H1 (cell line): ENCODE measurements at regions not wholly inside any gene's neighbourhood (a gene's known extent, or its start where the extent isn't known, plus 50 kb on each side); places are given as distances from the start of the nearest gene placed in this dataset.

Experiments
- CTCF ChIA-PET: fragments of 300-600 bp; sonication (Branson Sonifier 250); formaldehyde crosslinking; loops from one replicate; lab custom pipeline; 2021; ENCODE audit not compliant: partially characterized antibody; lab: Charles Lee
- POLR2A ChIA-PET: fragments of 300-600 bp; sonication (Branson Sonifier 250); formaldehyde crosslinking; loops from one replicate; lab custom pipeline; 2021; ENCODE audit warnings: inconsistent platforms; ENCODE audit not compliant: partially characterized antibody; lab: Charles Lee
- DNase-seq, 2 experiments: peaks; one replicate each; pipeline versions ENCODE4 v3.0.0 to v3.0.0-alpha.2; 2010 to 2022; ENCODE audit warnings: low spot score in 2 of 2, low read depth in 1 of 2, mixed read lengths in 1 of 2
- FAIRE-seq: peaks from 2 replicates; lab custom pipeline; 2011; peaks lifted over from hg19 to GRCh38; lab: Jason Lieb, UNC
- H2AFZ ChIP-seq: 2 replicates; pipeline ENCODE4 v1.8.1; 2012; ENCODE audit warnings: low read length, inconsistent platforms
- H2AK5ac ChIP-seq: 2 replicates; pipeline ENCODE4 v1.6.1; 2013; ENCODE audit warnings: low read depth, low read length
- H2BK120ac ChIP-seq: replicated peaks from 2 replicates; pipeline ENCODE3; 2013; ENCODE audit warnings: low read depth, low read length, inconsistent platforms
- H2BK12ac ChIP-seq: 2 replicates; pipeline ENCODE4 v1.6.1; 2013; ENCODE audit warnings: low read depth, low read length
- H2BK15ac ChIP-seq: 2 replicates; pipeline ENCODE4 v1.6.1; 2013; ENCODE audit warnings: low read length
- H2BK20ac ChIP-seq: 2 replicates; pipeline ENCODE4 v1.6.1; 2013; ENCODE audit warnings: low read length
- H2BK5ac ChIP-seq: 2 replicates; pipeline ENCODE4 v1.6.1; 2013; ENCODE audit warnings: low read depth, low read length
- H3K14ac ChIP-seq: 2 replicates; pipeline ENCODE4 v1.6.1; 2013; ENCODE audit warnings: inconsistent platforms; ENCODE audit not compliant: insufficient read length
- H3K18ac ChIP-seq: 2 replicates; pipeline ENCODE4 v1.6.1; 2013; ENCODE audit warnings: low read length; ENCODE audit errors: extremely low read depth
- H3K23ac ChIP-seq: 2 replicates; pipeline ENCODE4 v1.6.1; 2013; ENCODE audit warnings: inconsistent platforms; ENCODE audit not compliant: insufficient read length
- H3K23me2 ChIP-seq: 2 replicates; pipeline ENCODE4 v1.6.1; 2013; ENCODE audit warnings: low read depth, low read length
- H3K27ac ChIP-seq: 2 replicates; pipeline ENCODE4 v1.6.1; 2011; ENCODE audit warnings: low read depth, low read length, inconsistent platforms
- H3K27me3 ChIP-seq, 4 experiments: replicated peaks in 1 of 4; 1 replicate in 1 of 4; 2 replicates in 3 of 4; pipeline versions ENCODE4 v1.6.1 to v1.8.1; 2011 to 2013; ENCODE audit warnings: low read length in 3 of 4, mild to moderate bottlenecking in 3 of 4, inconsistent platforms in 2 of 4, mixed read lengths in 2 of 4, moderate library complexity in 1 of 4; ENCODE audit not compliant: control insufficient read depth in 3 of 4, insufficient read depth in 3 of 4; ENCODE audit errors: extremely low read depth in 1 of 4
- H3K36me3 ChIP-seq, 4 experiments: 2 replicates each; pipeline versions ENCODE4 v1.6.1 to v1.8.1; 2011 to 2013; ENCODE audit warnings: mild to moderate bottlenecking in 4 of 4, low read length in 3 of 4, moderate library complexity in 2 of 4, control low read depth in 1 of 4, inconsistent platforms in 1 of 4; ENCODE audit not compliant: insufficient read depth in 4 of 4, control insufficient read depth in 2 of 4
- H3K4ac ChIP-seq: replicated peaks from 2 replicates; pipeline ENCODE3; 2013; ENCODE audit warnings: low read length, low read depth, mixed read lengths, inconsistent platforms; ENCODE audit not compliant: insufficient read length
- H3K4me1 ChIP-seq, 4 experiments: replicated peaks in 1 of 4; 1 replicate in 1 of 4; 2 replicates in 3 of 4; pipeline versions ENCODE4 v1.6.1 to v1.8.1; 2011 to 2013; ENCODE audit warnings: low read length in 3 of 4, inconsistent platforms in 2 of 4, mixed read lengths in 1 of 4; ENCODE audit not compliant: insufficient read depth in 4 of 4, control insufficient read depth in 3 of 4
- H3K4me2 ChIP-seq, 2 experiments: 2 replicates each; pipeline versions ENCODE4 v1.6.1 to v1.8.1; 2011 to 2013; ENCODE audit warnings: low read depth in 2 of 2, low read length in 2 of 2, control low read depth in 1 of 2, inconsistent platforms in 1 of 2, mild to moderate bottlenecking in 1 of 2; ENCODE audit not compliant: insufficient read depth in 1 of 2
- H3K4me3 ChIP-seq, 4 experiments: fragments of 200-600, 300-600 bp in 1 of 4; sonication (generic), shearing (Covaris generic), sonication (Bioruptor Twin) in 1 of 4; 2 replicates each; pipeline versions ENCODE4 v1.5.1 to v1.8.1; 2011 to 2016; ENCODE audit warnings: low read length in 4 of 4, low read depth in 3 of 4, control low read depth in 2 of 4, inconsistent platforms in 2 of 4, mild to moderate bottlenecking in 2 of 4, mixed read lengths in 1 of 4, moderate library complexity in 1 of 4; ENCODE audit not compliant: insufficient read depth in 2 of 4; ENCODE audit errors: extremely low read depth in 1 of 4
- H3K56ac ChIP-seq: replicated peaks from 2 replicates; pipeline ENCODE3; 2013; ENCODE audit warnings: low read depth, mild to moderate bottlenecking, mixed read lengths, low read length, inconsistent platforms; ENCODE audit not compliant: insufficient read length
- H3K79me1 ChIP-seq: 2 replicates; pipeline ENCODE4 v1.6.1; 2013; ENCODE audit warnings: low read depth, low read length, control low read depth
- H3K79me2 ChIP-seq, 2 experiments: 2 replicates each; pipeline versions ENCODE4 v1.6.1 to v1.8.1; 2012 to 2013; ENCODE audit warnings: low read length in 2 of 2, mild to moderate bottlenecking in 2 of 2, inconsistent platforms in 1 of 2; ENCODE audit not compliant: insufficient read depth in 2 of 2, control insufficient read depth in 1 of 2
- H3K9ac ChIP-seq, 4 experiments: replicated peaks in 1 of 4; 1 replicate in 1 of 4; 2 replicates in 3 of 4; pipeline versions ENCODE4 v1.6.1 to v1.8.1; 2011 to 2013; ENCODE audit warnings: low read depth in 3 of 4, low read length in 3 of 4, control low read depth in 2 of 4, mild to moderate bottlenecking in 2 of 4, moderate library complexity in 2 of 4, inconsistent platforms in 1 of 4; ENCODE audit errors: extremely low read depth in 1 of 4
- H3K9me3 ChIP-seq, 2 experiments: 2 replicates each; pipeline versions ENCODE4 v1.6.1 to v1.8.1; 2012 to 2013; ENCODE audit warnings: mild to moderate bottlenecking in 2 of 2, moderate library complexity in 2 of 2, control low read depth in 1 of 2, inconsistent platforms in 1 of 2, low read depth in 1 of 2, low read length in 1 of 2, mixed read lengths in 1 of 2; ENCODE audit not compliant: insufficient read depth in 2 of 2
- H4K20me1 ChIP-seq, 2 experiments: replicated peaks in 1 of 2; 2 replicates each; pipeline versions ENCODE3 to v1.8.1; 2011 to 2013; ENCODE audit warnings: inconsistent platforms in 2 of 2, low read length in 2 of 2, mild to moderate bottlenecking in 1 of 2; ENCODE audit not compliant: insufficient read depth in 2 of 2, control insufficient read depth in 1 of 2
- H4K5ac ChIP-seq: 2 replicates; pipeline ENCODE4 v1.6.1; 2013; ENCODE audit warnings: low read length, low read depth, mixed read lengths, inconsistent platforms; ENCODE audit not compliant: insufficient read length
- H4K8ac ChIP-seq: 2 replicates; pipeline ENCODE4 v1.8.0; 2013; ENCODE audit warnings: mild to moderate bottlenecking, moderate library complexity, low read length, inconsistent platforms; ENCODE audit not compliant: insufficient read depth; ENCODE audit errors: extremely low read depth
- H4K91ac ChIP-seq: replicated peaks from 2 replicates; pipeline ENCODE3; 2013; ENCODE audit warnings: low read length, mixed read lengths, inconsistent platforms; ENCODE audit not compliant: insufficient read length
- ASH2L ChIP-seq: fragments of 200-600, 300-600 bp; sonication (generic); IDR thresholded peaks from one replicate; pipeline ENCODE4 v1.7.1; 2017; ENCODE audit warnings: low read length
- BACH1 ChIP-seq: IDR thresholded peaks from 2 replicates; pipeline ENCODE4 v1.6.1; 2012; ENCODE audit warnings: low read length, improper control_type of control experiment
- CBX5 ChIP-seq: fragments of 300-800, 300-1000 bp; sonication (generic); IDR thresholded peaks from 2 replicates; pipeline ENCODE4 v1.7.1; 2016; ENCODE audit warnings: antibody characterized with exemption, low read length, low read depth
- CHD2 ChIP-seq: IDR thresholded peaks from 2 replicates; pipeline ENCODE4 v1.6.1; 2012; ENCODE audit warnings: low read length, improper control_type of control experiment
- CREB1 ChIP-seq: IDR thresholded peaks from 2 replicates; pipeline ENCODE4 v1.6.1; 2012; ENCODE audit warnings: inconsistent platforms
- GTF2F1 ChIP-seq: IDR thresholded peaks from 2 replicates; pipeline ENCODE4 v1.6.1; 2012; ENCODE audit warnings: low read depth, low read length, improper control_type of control experiment, borderline replicate concordance
- KDM1A ChIP-seq: fragments of 200-600, 300-600 bp; sonication (generic); IDR thresholded peaks from 2 replicates; pipeline ENCODE4 v1.7.1; 2016; ENCODE audit warnings: mild to moderate bottlenecking, low read length, borderline replicate concordance
- NANOG ChIP-seq: IDR thresholded peaks from 2 replicates; pipeline ENCODE4 v1.6.1; 2011; ENCODE audit warnings: low read length, low read depth, mild to moderate bottlenecking, inconsistent platforms; ENCODE audit not compliant: insufficient read depth, poor library complexity, severe bottlenecking
- RFX5 ChIP-seq: IDR thresholded peaks from 2 replicates; pipeline ENCODE4 v1.6.1; 2011; ENCODE audit warnings: low read depth, low read length, improper control_type of control experiment, borderline replicate concordance
- RNF2 ChIP-seq: fragments of 200-900, 300-1000 bp; sonication (generic); IDR thresholded peaks from 2 replicates; pipeline ENCODE4 v1.7.1; 2016; ENCODE audit warnings: borderline replicate concordance, low read depth, mild to moderate bottlenecking, antibody characterized with exemption, low read length; ENCODE audit not compliant: poor library complexity, severe bottlenecking; ENCODE audit errors: missing control alignments
- RXRA ChIP-seq: IDR thresholded peaks from 2 replicates; pipeline ENCODE4 v1.6.1; 2011; ENCODE audit warnings: low read depth, mild to moderate bottlenecking, low read length, moderate library complexity; ENCODE audit not compliant: insufficient read depth
- TAF1 ChIP-seq: IDR thresholded peaks from 2 replicates; pipeline ENCODE4 v1.6.1; 2011; ENCODE audit warnings: mild to moderate bottlenecking, low read depth, low read length
- TAF7 ChIP-seq: optimal IDR thresholded peaks from 2 replicates; pipeline ENCODE3; 2011; ENCODE audit warnings: low read depth, mild to moderate bottlenecking, inconsistent platforms, low read length, moderate library complexity, borderline replicate concordance
- TBP ChIP-seq: IDR thresholded peaks from 2 replicates; pipeline ENCODE4 v1.6.1; 2011; ENCODE audit warnings: low read depth, low read length, improper control_type of control experiment
- ZNF274 ChIP-seq: IDR thresholded peaks from 2 replicates; pipeline ENCODE4 v1.7.0; 2012; ENCODE audit warnings: low read length, borderline replicate concordance; ENCODE audit errors: extremely low read depth
- WGBS, 2 experiments: shearing (Covaris generic) in 1 of 2; methylation state at CpG; one replicate each; pipeline versions ENCODE4 v1.1.6 to v1.1.7; 2013 to 2015; ENCODE audit warnings: low lambda C conversion rate in 2 of 2, mixed read lengths in 2 of 2, inconsistent platforms in 1 of 2, low coverage in 1 of 2, missing lambda C conversion rate in 1 of 2; ENCODE audit not compliant: insufficient replicate concordance in 2 of 2, insufficient coverage in 1 of 2, insufficient read length in 1 of 2; ENCODE audit errors: extremely low coverage in 1 of 2, missing lambda C conversion rate in 1 of 2; 5-methylcytosine and 5-hydroxymethylcytosine counted together

- Histone ChIP-seq H3K9ac (no peak overlapping the region), H2BK12ac (no peak overlapping the region), H2BK5ac (no peak overlapping the region), H3K4me2 (no peak overlapping the region), H4K5ac (no peak overlapping the region), H2BK120ac (no peak overlapping the region), H3K36me3 (no peaks in the 10 kb centered on the region), H4K8ac (no peak overlapping the region), H2BK15ac (no peak overlapping the region), H2AFZ (no peak overlapping the region), H3K18ac (no peak overlapping the region)
- CTCF ChIA-PET = interaction anchor here (2.2 kb wide), 1 partner anchor 28 kb away, joined by 5 read pairs; no protein-coding TSS in a partner anchor
- TF ChIP-seq CHD2 (no peak), NANOG (no peak), CREB1 (no peak), KDM1A (no peak), TAF1 (no peak), TBP (no peak), CBX5 (no peak), ZNF274 (no peak), GTF2F1 (no peak), RXRA (no peak), ASH2L (no peak), RFX5 (no peak), RNF2 (no peak), BACH1 (no peak), TAF7 (no peak)
- TF ChIP-seq, all 59 proteins: peak for 0
- H3K27ac ChIP-seq = no peak overlapping the region
- no peak overlapping the region for H3K23ac ChIP-seq
- H3K4ac ChIP-seq = no peak overlapping the region
- H2BK20ac ChIP-seq = no peak overlapping the region
- H3K4me3 ChIP-seq = no peak overlapping the region
- H3K79me2 ChIP-seq = no peaks in the 10 kb centered on the region
- H3K23me2 ChIP-seq = no peaks in the 10 kb centered on the region
- 95% methylated on average over 4 of the region's 4 CpGs; no CpG with 5 or more reads in 1 of the 2 experiments for WGBS, 2 experiments
- DNase-seq (no peak), FAIRE-seq (no peak)
- no peaks in the 10 kb centered on the region for H3K4me1 ChIP-seq
- POLR2A ChIA-PET = no interaction called here
- H3K9me3 ChIP-seq = no peaks in the 10 kb centered on the region
- H3K56ac ChIP-seq = no peak overlapping the region
- H4K91ac ChIP-seq = no peak overlapping the region
- no peak overlapping the region for H3K14ac ChIP-seq
- H3K27me3 ChIP-seq = no peaks in the 10 kb centered on the region; a peak in 2 of 7 replicates
- no peaks in the 10 kb centered on the region for H4K20me1 ChIP-seq
- no peaks in the 10 kb centered on the region for H3K79me1 ChIP-seq
- no peak overlapping the region for H2AK5ac ChIP-seq
These were observed 195.9 kb upstream of the CST7 start for GRCh38 chr20:24753130-24753529.
